Fibroblast of mammary gland (primary cell): ENCODE measurements at regions not wholly inside any gene's neighbourhood (a gene's known extent, or its start where the extent isn't known, plus 50 kb on each side); places are given as distances from the start of the nearest gene placed in this dataset.
"Not testable (repeated sequence)": the region's sequence is repeated elsewhere in the genome, so short reads cannot be mapped to it uniquely, and the experiment has no call there.

Source experiments
- DNase-seq: peaks from one replicate; pipeline ENCODE4 v3.0.0-alpha.2; 2010; ENCODE audit warnings: low read depth
- H3K4me3 ChIP-seq: 2 replicates; pipeline ENCODE4 v1.5.1; 2011; ENCODE audit warnings: low read depth, mild to moderate bottlenecking, low read length, moderate library complexity; ENCODE audit not compliant: control insufficient read depth
- CTCF ChIP-seq: conservative IDR thresholded peaks from 2 replicates; pipeline ENCODE4 v1.5.1; 2011; ENCODE audit warnings: low read depth, low read length, inconsistent platforms; ENCODE audit not compliant: control insufficient read depth, insufficient read depth

GRCh38 chr6:97775012-97775411 is 492.0 kb upstream of the MMS22L start:
- TF ChIP-seq CTCF = no peak
- DNase-seq = no peak
- H3K4me3 ChIP-seq = no peak overlapping the region

GRCh38 chr6:97778290-97779038 is 495.4 kb upstream of the MMS22L start:
- no peak overlapping the region for H3K4me3 ChIP-seq
- no peak for TF ChIP-seq CTCF
- no peak for DNase-seq

GRCh38 chr6:97779039-97779766 is 496.2 kb upstream of the MMS22L start:
- H3K4me3 ChIP-seq, DNase-seq: not testable (repeated sequence)

- no peak for DNase-seq
- no peak overlapping the region for H3K4me3 ChIP-seq
- no peak for TF ChIP-seq CTCF
Measured at GRCh38 chr6:97790926-97791590, 508.0 kb upstream of the MMS22L start.

- no peak for DNase-seq
- TF ChIP-seq CTCF = no peak
- no peak overlapping the region for H3K4me3 ChIP-seq
Measured at GRCh38 chr6:97805596-97805995, 522.6 kb upstream of the MMS22L start.

- no peak for DNase-seq
- TF ChIP-seq CTCF = no peak
- no peak overlapping the region for H3K4me3 ChIP-seq
Measured at GRCh38 chr6:97812940-97813339, 529.9 kb upstream of the MMS22L start.
